Smooth muscle cell (in vitro differentiated cells): ENCODE measurements at regions not wholly inside any gene's neighbourhood (a gene's known extent, or its start where the extent isn't known, plus 50 kb on each side); places are given as distances from the start of the nearest gene placed in this dataset.

Experiments
- DNase-seq: peaks from one replicate; lab custom pipeline; 2025; ENCODE audit not compliant: unreplicated experiment; lab: John Stamatoyannopoulos, UW
- H2AFZ ChIP-seq: fragments of 200-600 bp; sonication (generic); 2 replicates; pipeline ENCODE4 v1.6.0; 2016; ENCODE audit warnings: antibody characterized with exemption, low read depth, mild to moderate bottlenecking
- H3F3A ChIP-seq: fragments of 200-600 bp; sonication (generic); 2 replicates; pipeline ENCODE4 v1.6.0; 2017; ENCODE audit warnings: antibody characterized with exemption, low read depth
- H3K27ac ChIP-seq: fragments of 200-600 bp; sonication (generic); 2 replicates; pipeline ENCODE4 v1.5.1; 2016; ENCODE audit warnings: low read depth, mild to moderate bottlenecking
- H3K27me3 ChIP-seq: fragments of 200-600 bp; sonication (generic); 2 replicates; pipeline ENCODE4 v1.6.1; 2016; ENCODE audit warnings: low read depth, mild to moderate bottlenecking
- H3K36me3 ChIP-seq: fragments of 200-600 bp; sonication (generic); 2 replicates; pipeline ENCODE4 v1.5.1; 2016; ENCODE audit warnings: low read depth
- H3K4me1 ChIP-seq: fragments of 200-600 bp; sonication (generic); 2 replicates; pipeline ENCODE4 v1.5.1; 2016; ENCODE audit warnings: low read depth
- H3K4me2 ChIP-seq: fragments of 200-600 bp; sonication (generic); 2 replicates; pipeline ENCODE4 v1.6.0; 2016; ENCODE audit warnings: mild to moderate bottlenecking
- H3K4me3 ChIP-seq: fragments of 200-600 bp; sonication (generic); 2 replicates; pipeline ENCODE4 v1.5.1; 2016; ENCODE audit warnings: mild to moderate bottlenecking
- H3K79me2 ChIP-seq: fragments of 200-600 bp; sonication (generic); 2 replicates; pipeline ENCODE4 v1.6.0; 2016; ENCODE audit warnings: low read depth, mild to moderate bottlenecking
- H3K9ac ChIP-seq: fragments of 200-600 bp; sonication (generic); 2 replicates; pipeline ENCODE4 v1.6.0; 2016; ENCODE audit warnings: low read depth
- H3K9me3 ChIP-seq: fragments of 200-600 bp; sonication (generic); replicated peaks from 2 replicates; pipeline ENCODE4 v1.5.1; 2016; ENCODE audit warnings: low read depth
- H4K20me1 ChIP-seq: fragments of 200-600 bp; sonication (generic); 2 replicates; pipeline ENCODE4 v1.6.0; 2016; ENCODE audit warnings: low read depth
- CTCF ChIP-seq: fragments of 200-600 bp; sonication (generic); IDR thresholded peaks from 2 replicates; pipeline ENCODE4 v1.5.1; 2017; ENCODE audit warnings: borderline replicate concordance, mild to moderate bottlenecking, antibody characterized with exemption; ENCODE audit not compliant: insufficient read depth, poor library complexity, severe bottlenecking
- WGBS: methylation state at CpG from one replicate; pipeline ENCODE4 v1.1.7; 2016; ENCODE audit warnings: low lambda C conversion rate; 5-methylcytosine and 5-hydroxymethylcytosine counted together

- peaks cover 6% of the 10 kb centered on the region for H3K27me3 ChIP-seq
These were observed 811.9 kb downstream of the SATB2 start for GRCh38 chr2:198645816-198646215.

GRCh38 chr2:198641161-198641560 lies 816.6 kb downstream of the SATB2 start:
- DNase-seq: no peak
- Histone ChIP-seq H3F3A (no peaks in the 10 kb centered on the region), H3K27ac (no peak overlapping the region), H3K79me2 (no peaks in the 10 kb centered on the region), H3K36me3 (no peaks in the 10 kb centered on the region), H3K4me2 (no peak overlapping the region), H3K4me1 (no peaks in the 10 kb centered on the region), H3K9me3 (no peaks in the 10 kb centered on the region), H3K9ac (no peak overlapping the region), H4K20me1 (no peaks in the 10 kb centered on the region), H3K4me3 (no peak overlapping the region), H2AFZ (no peak overlapping the region), H3K27me3 (no peaks in the 10 kb centered on the region)
- TF ChIP-seq CTCF: no peak
- 63% methylated on average over 3 of the region's 3 CpGs for WGBS

More at GRCh38 chr2:198645816-198646215, 811.9 kb downstream of the SATB2 start:
- no peak overlapping the region for H2AFZ ChIP-seq
- TF ChIP-seq CTCF: no peak
- H3K9ac ChIP-seq: no peak overlapping the region
- no peaks in the 10 kb centered on the region for H3K36me3 ChIP-seq
- no peak overlapping the region for H3K4me2 ChIP-seq
- H3K4me3 ChIP-seq: no peak overlapping the region
- no peaks in the 10 kb centered on the region for H3K9me3 ChIP-seq
- no peaks in the 10 kb centered on the region for H3K4me1 ChIP-seq
- no peak overlapping the region for H3K27ac ChIP-seq
- H3F3A ChIP-seq: no peaks in the 10 kb centered on the region
- no peaks in the 10 kb centered on the region for H4K20me1 ChIP-seq
- WGBS: 91% methylated on average over 4 of the region's 4 CpGs
- no peak for DNase-seq
- no peaks in the 10 kb centered on the region for H3K79me2 ChIP-seq

GRCh38 chr2:198640463-198640862 lies 817.3 kb downstream of the SATB2 start:
- Histone ChIP-seq H3K79me2 (no peaks in the 10 kb centered on the region), H3K27ac (no peak overlapping the region), H3K4me1 (no peaks in the 10 kb centered on the region), H3K36me3 (no peaks in the 10 kb centered on the region), H3K4me3 (no peak overlapping the region), H3K27me3 (no peaks in the 10 kb centered on the region), H3K4me2 (no peak overlapping the region), H2AFZ (no peak overlapping the region), H4K20me1 (no peaks in the 10 kb centered on the region), H3F3A (no peaks in the 10 kb centered on the region), H3K9ac (no peak overlapping the region), H3K9me3 (no peaks in the 10 kb centered on the region)
- 78% methylated on average over 2 of the region's 2 CpGs for WGBS
- DNase-seq: no peak
- TF ChIP-seq CTCF: no peak

GRCh38 chr2:198639580-198639979 lies 818.2 kb downstream of the SATB2 start:
- Histone ChIP-seq H3K27me3 (no peaks in the 10 kb centered on the region), H3K27ac (no peak overlapping the region), H3K4me2 (no peak overlapping the region), H3K36me3 (no peaks in the 10 kb centered on the region), H3K79me2 (no peaks in the 10 kb centered on the region), H3K9me3 (no peaks in the 10 kb centered on the region), H3K9ac (no peak overlapping the region), H2AFZ (no peak overlapping the region), H3K4me1 (no peaks in the 10 kb centered on the region), H3K4me3 (no peak overlapping the region), H3F3A (no peaks in the 10 kb centered on the region), H4K20me1 (no peaks in the 10 kb centered on the region)
- WGBS: 90% methylated on average over 1 of the region's 1 CpG
- no peak for DNase-seq
- TF ChIP-seq CTCF: no peak
